Keratinocyte (primary cell): ENCODE measurements at regions not wholly inside any gene's neighbourhood (a gene's known extent, or its start where the extent isn't known, plus 50 kb on each side); places are given as distances from the start of the nearest gene placed in this dataset.

ENCODE experiments used
- DNase-seq: peaks from one replicate; pipeline ENCODE4 v3.0.0-alpha.2; 2011; ENCODE audit warnings: low read depth, missing footprints, low spot score
- FAIRE-seq: peaks from 2 replicates; lab custom pipeline; 2011; peaks lifted over from hg19 to GRCh38; lab: Jason Lieb, UNC
- H2AFZ ChIP-seq: 2 replicates; pipeline ENCODE4 v1.6.0; 2012; ENCODE audit warnings: low read length, control low read depth, inconsistent platforms; ENCODE audit not compliant: control insufficient read depth
- H3K27ac ChIP-seq: 2 replicates; pipeline ENCODE4 v1.5.1; 2011; ENCODE audit warnings: low read length; ENCODE audit not compliant: control insufficient read depth, insufficient read depth
- H3K27me3 ChIP-seq: 3 replicates; pipeline ENCODE4 v1.6.0; 2011; ENCODE audit warnings: low read length; ENCODE audit not compliant: control insufficient read depth, insufficient read depth; ENCODE audit errors: extremely low read depth
- H3K36me3 ChIP-seq, 2 experiments: 2 replicates in 1 of 2; 3 replicates in 1 of 2; pipeline ENCODE4 v1.5.1; 2011; ENCODE audit warnings: low read length in 2 of 2, mild to moderate bottlenecking in 1 of 2; ENCODE audit not compliant: control insufficient read depth in 2 of 2, insufficient read depth in 2 of 2; ENCODE audit errors: extremely low read depth in 1 of 2
- H3K4me1 ChIP-seq: 3 replicates; pipeline ENCODE4 v1.5.1; 2011; ENCODE audit warnings: low read length; ENCODE audit not compliant: control insufficient read depth, insufficient read depth; ENCODE audit errors: extremely low read depth
- H3K4me2 ChIP-seq: 3 replicates; pipeline ENCODE4 v1.6.0; 2011; ENCODE audit warnings: low read depth, low read length; ENCODE audit not compliant: control insufficient read depth, insufficient read depth; ENCODE audit errors: extremely low read depth
- H3K4me3 ChIP-seq, 3 experiments: fragments of 200-600 bp in 1 of 3; sonication (generic) in 1 of 3; 2 replicates in 2 of 3; 3 replicates in 1 of 3; pipeline ENCODE4 v1.5.1; 2011 to 2016; ENCODE audit warnings: low read length in 3 of 3, mild to moderate bottlenecking in 3 of 3, control low read depth in 2 of 3, inconsistent platforms in 1 of 3, low read depth in 1 of 3, mixed read lengths in 1 of 3, mixed run types in 1 of 3, moderate library complexity in 1 of 3; ENCODE audit not compliant: control insufficient read depth in 2 of 3, insufficient read depth in 2 of 3; ENCODE audit errors: extremely low read depth in 1 of 3
- H3K79me2 ChIP-seq: 2 replicates; pipeline ENCODE4 v1.6.0; 2012; ENCODE audit warnings: low read length; ENCODE audit not compliant: control insufficient read depth, insufficient read depth
- H3K9ac ChIP-seq: 3 replicates; pipeline ENCODE4 v1.6.0; 2011; ENCODE audit warnings: low read length; ENCODE audit not compliant: control insufficient read depth, insufficient read depth; ENCODE audit errors: extremely low read depth
- H3K9me1 ChIP-seq: 3 replicates; pipeline ENCODE4 v1.6.0; 2011; ENCODE audit warnings: low read length; ENCODE audit not compliant: control insufficient read depth, insufficient read depth; ENCODE audit errors: extremely low read depth
- H3K9me3 ChIP-seq: 2 replicates; pipeline ENCODE4 v1.5.1; 2012; ENCODE audit warnings: low read depth, low read length; ENCODE audit not compliant: control insufficient read depth
- H4K20me1 ChIP-seq: 3 replicates; pipeline ENCODE4 v1.6.0; 2011; ENCODE audit warnings: low read length; ENCODE audit not compliant: control insufficient read depth, insufficient read depth; ENCODE audit errors: extremely low read depth
- CTCF ChIP-seq, 3 experiments: IDR thresholded peaks in 1 of 3; conservative IDR thresholded peaks in 1 of 3; optimal IDR thresholded peaks in 1 of 3; 2 replicates in 2 of 3; 3 replicates in 1 of 3; pipeline versions ENCODE3 to v1.5.1; 2011; ENCODE audit warnings: low read length in 3 of 3, mild to moderate bottlenecking in 3 of 3, moderate library complexity in 2 of 3, control low read depth in 1 of 3, inconsistent platforms in 1 of 3; ENCODE audit not compliant: insufficient read depth in 2 of 3; ENCODE audit errors: extremely low read depth in 1 of 3
- EZH2 ChIP-seq: IDR thresholded peaks from one replicate; pipeline ENCODE4 v1.6.1; 2012; ENCODE audit warnings: inconsistent platforms, mild to moderate bottlenecking, low read length, moderate library complexity
- dilution Hi-C: fragments of 300-500 bp; cut with MboI; formaldehyde crosslinking; loops from one replicate; pipeline ENCODE4 v1.7.0; 2020; ENCODE audit warnings: low sequenced_read_pairs; ENCODE audit not compliant: extremely low pct_ligation_motif_present

- no peak overlapping the region for H3K4me3 ChIP-seq
- no peaks in the 10 kb centered on the region for H3K36me3 ChIP-seq
- H3K4me1 ChIP-seq: no peaks in the 10 kb centered on the region
- H3K27ac ChIP-seq: no peak overlapping the region
- DNase-seq: no peak
- H3K9me1 ChIP-seq: no peaks in the 10 kb centered on the region
- H3K4me2 ChIP-seq: no peak overlapping the region
- H3K27me3 ChIP-seq: no peaks in the 10 kb centered on the region
- no peak for FAIRE-seq
- no peak overlapping the region for H2AFZ ChIP-seq
- dilution Hi-C loops: no loop called here
- TF ChIP-seq EZH2 (no peak), CTCF (optimal IDR thresholded peaks at IDR 0.05 in 1 of 3, IDR thresholded peaks at IDR 0.05 in 1 of 3, conservative IDR thresholded peaks at IDR 0.05 in 1 of 3; ENCODE audit: extremely low read depth in 1 of 3, insufficient read depth in 2 of 3, low read length in 3 of 3) (no peak)
- H4K20me1 ChIP-seq: no peaks in the 10 kb centered on the region
- H3K9ac ChIP-seq: no peak overlapping the region
- H3K9me3 ChIP-seq: no peaks in the 10 kb centered on the region
- H3K79me2 ChIP-seq: no peaks in the 10 kb centered on the region
Observed at GRCh38 chr6:101021504-101021903, 140.4 kb upstream of the ASCC3 start.

- no peaks in the 10 kb centered on the region for H3K9me3 ChIP-seq
- H3K36me3 ChIP-seq: no peaks in the 10 kb centered on the region
- no peaks in the 10 kb centered on the region for H3K79me2 ChIP-seq
- H3K27ac ChIP-seq: no peak overlapping the region
- H2AFZ ChIP-seq: no peak overlapping the region
- no peaks in the 10 kb centered on the region for H4K20me1 ChIP-seq
- H3K4me1 ChIP-seq: no peaks in the 10 kb centered on the region
- H3K4me2 ChIP-seq: no peak overlapping the region
- dilution Hi-C loops: no loop called here
- H3K9ac ChIP-seq: no peak overlapping the region
- TF ChIP-seq EZH2 (no peak), CTCF (optimal IDR thresholded peaks at IDR 0.05 in 1 of 3, IDR thresholded peaks at IDR 0.05 in 1 of 3, conservative IDR thresholded peaks at IDR 0.05 in 1 of 3; ENCODE audit: extremely low read depth in 1 of 3, insufficient read depth in 2 of 3, low read length in 3 of 3) (no peak)
- H3K9me1 ChIP-seq: no peaks in the 10 kb centered on the region
- FAIRE-seq (no peak), DNase-seq (no peak)
- no peak overlapping the region for H3K4me3 ChIP-seq
- H3K27me3 ChIP-seq: no peaks in the 10 kb centered on the region
Observed at GRCh38 chr6:101042966-101043365, 161.8 kb upstream of the ASCC3 start.
